ENCODE measurements at regions not wholly inside any gene's neighbourhood (a gene's known extent, or its start where the extent isn't known, plus 50 kb on each side); places are given as distances from the start of the nearest gene placed in this dataset.

GRCh38 chr4:34280131-34280530, 1964.2 kb downstream of the ARAP2 start:
- no peaks in the 10 kb centered on the region for H3K36me3 ChIP-seq (ENCODE audit: control insufficient read depth, insufficient read depth, low read length)
- ChIA-PET CTCF (no interaction called here), POLR2A (no interaction called here)
- no peaks in the 10 kb centered on the region for H3K4me1 ChIP-seq (ENCODE audit: control insufficient read depth, insufficient read depth, low read length)
- no peak overlapping the region for H3K4me3 ChIP-seq (ENCODE audit: low read depth in 2 of 2, low read length in 2 of 2)
- in situ Hi-C loops (cut with HindIII; ENCODE audit: low pct_unique_long_range_greater_than_20kb, low sequenced_read_pairs) = no loop called here
- intact Hi-C loops (cut with micrococcal nuclease; ENCODE audit: unreplicated experiment) = no loop called here
- ATAC-seq = no peak
- H3K27ac ChIP-seq (ENCODE audit: low read length) = no peak overlapping the region
- TF ChIP-seq, protein P1, sequence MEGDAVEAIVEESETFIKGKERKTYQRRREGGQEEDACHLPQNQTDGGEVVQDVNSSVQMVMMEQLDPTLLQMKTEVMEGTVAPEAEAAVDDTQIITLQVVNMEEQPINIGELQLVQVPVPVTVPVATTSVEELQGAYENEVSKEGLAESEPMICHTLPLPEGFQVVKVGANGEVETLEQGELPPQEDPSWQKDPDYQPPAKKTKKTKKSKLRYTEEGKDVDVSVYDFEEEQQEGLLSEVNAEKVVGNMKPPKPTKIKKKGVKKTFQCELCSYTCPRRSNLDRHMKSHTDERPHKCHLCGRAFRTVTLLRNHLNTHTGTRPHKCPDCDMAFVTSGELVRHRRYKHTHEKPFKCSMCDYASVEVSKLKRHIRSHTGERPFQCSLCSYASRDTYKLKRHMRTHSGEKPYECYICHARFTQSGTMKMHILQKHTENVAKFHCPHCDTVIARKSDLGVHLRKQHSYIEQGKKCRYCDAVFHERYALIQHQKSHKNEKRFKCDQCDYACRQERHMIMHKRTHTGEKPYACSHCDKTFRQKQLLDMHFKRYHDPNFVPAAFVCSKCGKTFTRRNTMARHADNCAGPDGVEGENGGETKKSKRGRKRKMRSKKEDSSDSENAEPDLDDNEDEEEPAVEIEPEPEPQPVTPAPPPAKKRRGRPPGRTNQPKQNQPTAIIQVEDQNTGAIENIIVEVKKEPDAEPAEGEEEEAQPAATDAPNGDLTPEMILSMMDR (IDR thresholded peaks at IDR 0.05) = no peak
- TF ChIP-seq REST (IDR thresholded peaks at IDR 0.05; ENCODE audit: insufficient read depth in 1 of 2, low read depth in 2 of 2, low read length in 1 of 2) (no peak), SIN3A (IDR thresholded peaks at IDR 0.05; ENCODE audit: borderline replicate concordance, insufficient read depth, low read depth, low read length) (no peak), POLR2AphosphoS5 (IDR thresholded peaks at IDR 0.05; ENCODE audit: low read depth, low read length) (no peak)
- no TSS peak for BruUV-seq (replicated peaks)
- H3K27me3 ChIP-seq (ENCODE audit: control insufficient read depth, insufficient read depth, low read length) = no peaks in the 10 kb centered on the region
- DNase-seq (ENCODE audit: low read depth, low spot score) = no peak
- H3K9me3 ChIP-seq (ENCODE audit: control insufficient read depth, insufficient read depth, low read depth, low read length) = no peaks in the 10 kb centered on the region

DNA sequence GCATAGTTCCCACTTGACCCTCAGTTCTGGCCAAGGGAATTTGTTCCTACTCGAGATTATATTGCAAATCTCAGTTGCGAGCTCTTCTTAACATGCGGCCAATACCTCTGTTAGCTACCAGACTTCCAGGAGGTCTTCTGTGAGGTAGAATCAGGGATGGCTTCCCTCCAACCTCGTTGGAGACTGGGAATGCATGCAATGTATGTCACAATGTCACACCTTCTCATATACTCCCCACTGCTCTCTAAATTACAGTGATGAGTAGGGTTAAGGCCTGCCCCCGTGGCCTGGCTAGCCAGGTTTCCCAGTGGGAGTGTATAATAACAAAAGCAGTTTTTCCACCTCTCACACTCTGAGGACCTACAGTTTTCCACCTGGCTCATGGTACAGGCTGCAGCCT, 1962.5 kb downstream of the ARAP2 start:
- H3K9me3 ChIP-seq (ENCODE audit: control insufficient read depth, insufficient read depth, low read depth, low read length) = no peaks in the 10 kb centered on the region
- H3K4me1 ChIP-seq (ENCODE audit: control insufficient read depth, insufficient read depth, low read length) = no peaks in the 10 kb centered on the region
- ChIA-PET CTCF (no interaction called here), POLR2A (no interaction called here)
- ATAC-seq (no peak), DNase-seq (ENCODE audit: low read depth, low spot score) (no peak)
- intact Hi-C loops (cut with micrococcal nuclease; ENCODE audit: unreplicated experiment) (no loop called here), in situ Hi-C loops (cut with HindIII; ENCODE audit: low pct_unique_long_range_greater_than_20kb, low sequenced_read_pairs) (no loop called here)
- H3K36me3 ChIP-seq (ENCODE audit: control insufficient read depth, insufficient read depth, low read length) = no peaks in the 10 kb centered on the region
- H3K27me3 ChIP-seq (ENCODE audit: control insufficient read depth, insufficient read depth, low read length) = no peaks in the 10 kb centered on the region
- BruUV-seq (replicated peaks) = no TSS peak
- no peak for TF ChIP-seq SIN3A (IDR thresholded peaks at IDR 0.05; ENCODE audit: borderline replicate concordance, insufficient read depth, low read depth, low read length)
- no peak for TF ChIP-seq TCF7L2 (IDR thresholded peaks at IDR 0.05; ENCODE audit: low read depth, low read length)
- no peak overlapping the region for H3K27ac ChIP-seq (ENCODE audit: low read length)
- H3K4me3 ChIP-seq (ENCODE audit: low read depth in 2 of 2, low read length in 2 of 2) = no peak overlapping the region

DNA sequence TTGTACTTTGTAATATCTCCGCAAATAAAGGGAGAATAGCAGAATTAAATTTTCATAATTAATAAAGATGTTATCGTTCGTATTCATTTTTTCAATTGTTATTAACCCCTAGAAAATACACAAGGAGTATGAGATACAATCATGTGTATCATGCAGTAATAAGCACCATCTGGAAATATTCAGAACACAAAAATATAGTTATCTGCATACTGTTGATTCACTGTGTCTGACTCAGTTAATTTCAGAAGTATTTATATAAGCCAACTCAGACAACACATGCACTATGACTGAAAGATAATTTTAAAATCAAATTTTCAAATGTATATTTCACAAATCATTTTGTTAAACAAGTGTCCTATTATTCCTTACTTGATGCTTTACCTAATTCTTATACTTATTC, 1954.8 kb downstream of the ARAP2 start:
- Histone ChIP-seq H3K27me3 (ENCODE audit: control insufficient read depth, insufficient read depth, low read length) (no peaks in the 10 kb centered on the region), H3K4me3 (ENCODE audit: low read depth in 2 of 2, low read length in 2 of 2) (no peak overlapping the region), H3K36me3 (ENCODE audit: control insufficient read depth, insufficient read depth, low read length) (no peaks in the 10 kb centered on the region), H3K4me1 (ENCODE audit: control insufficient read depth, insufficient read depth, low read length) (no peaks in the 10 kb centered on the region), H3K27ac (ENCODE audit: low read length) (no peak overlapping the region), H3K9me3 (ENCODE audit: control insufficient read depth, insufficient read depth, low read depth, low read length) (no peaks in the 10 kb centered on the region)
- in situ Hi-C loops (cut with HindIII; ENCODE audit: low pct_unique_long_range_greater_than_20kb, low sequenced_read_pairs) (no loop called here), intact Hi-C loops (cut with micrococcal nuclease; ENCODE audit: unreplicated experiment) (no loop called here)
- ChIA-PET CTCF (no interaction called here), POLR2A (no interaction called here)
- TF ChIP-seq SIN3A (IDR thresholded peaks at IDR 0.05; ENCODE audit: borderline replicate concordance, insufficient read depth, low read depth, low read length) (no peak), TCF7L2 (IDR thresholded peaks at IDR 0.05; ENCODE audit: low read depth, low read length) (no peak), REST (IDR thresholded peaks at IDR 0.05; ENCODE audit: insufficient read depth in 1 of 2, low read depth in 2 of 2, low read length in 1 of 2) (no peak), POLR2AphosphoS5 (IDR thresholded peaks at IDR 0.05; ENCODE audit: low read depth, low read length) (no peak)
- TF ChIP-seq, protein P1 (IDR thresholded peaks at IDR 0.05) = no peak
- BruUV-seq (replicated peaks) = no TSS peak
- no peak for ATAC-seq
- DNase-seq (ENCODE audit: low read depth, low spot score) = no peak

Measured in Panc1 (cell line).